ENCODE measurements at regions not wholly inside any gene's neighbourhood (a gene's known extent, or its start where the extent isn't known, plus 50 kb on each side); places are given as distances from the start of the nearest gene placed in this dataset.

DNA sequence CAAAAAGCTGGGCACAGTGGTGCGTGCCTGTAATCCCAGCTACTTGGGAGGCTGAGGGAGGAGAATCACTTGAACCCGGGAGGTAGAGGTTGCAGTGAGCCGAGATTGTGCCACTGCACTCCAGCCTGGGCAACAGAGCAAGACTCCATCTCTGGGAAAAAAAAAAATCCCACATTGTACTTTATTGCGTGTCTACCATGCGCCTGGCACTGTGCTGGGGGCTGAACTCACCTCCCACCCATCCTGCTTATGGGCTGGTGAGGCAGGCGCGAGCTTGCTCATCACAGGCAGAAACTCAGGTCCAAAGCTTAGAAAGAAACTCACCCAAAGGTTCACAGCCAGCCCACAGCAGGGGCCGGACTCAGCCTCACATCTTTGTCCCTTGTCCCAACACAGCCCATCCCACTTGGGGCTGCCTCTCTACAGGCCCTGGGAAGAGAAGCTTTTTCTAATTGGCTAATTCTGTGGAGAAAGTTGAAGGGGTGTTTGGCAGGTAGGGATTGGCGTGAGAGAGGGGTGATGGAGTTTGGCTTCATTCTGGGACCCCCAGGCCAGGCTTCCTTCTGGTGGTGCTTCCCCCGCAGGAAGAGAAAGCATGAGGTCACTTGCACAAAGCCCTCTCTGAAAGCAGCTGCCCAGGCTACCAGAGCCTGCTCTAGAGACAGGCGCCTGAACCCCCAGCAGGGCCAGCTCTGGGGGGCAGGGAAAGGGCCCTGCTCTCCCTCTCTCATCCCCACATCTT, 122.6 kb upstream of the SMAD3 start:
- H3K4me1 ChIP-seq (ENCODE audit: control insufficient read depth, insufficient read depth, low read length) = peaks cover 4% of the 10 kb centered on the region; the same call in 1 of the 2 replicates
- no peak overlapping the region for H3K4me3 ChIP-seq (ENCODE audit: insufficient read depth, low read depth, low read length)
- no peak overlapping the region for H2BK20ac ChIP-seq (ENCODE audit: low read depth, low read length)
- H3K18ac ChIP-seq (ENCODE audit: low read depth, low read length) = no peak overlapping the region
- no peak overlapping the region for H4K8ac ChIP-seq (ENCODE audit: low read depth in 2 of 2, low read length in 2 of 2)
- no peak overlapping the region for H4K5ac ChIP-seq (ENCODE audit: low read depth, low read length)
- H2AFZ ChIP-seq (replicated peaks; ENCODE audit: low read length, poor library complexity) = no peak overlapping the region
- no peaks in the 10 kb centered on the region for H3K27me3 ChIP-seq (ENCODE audit: control insufficient read depth, insufficient read depth, low read length)
- no peak overlapping the region for H3K56ac ChIP-seq (ENCODE audit: extremely low read depth, insufficient read depth, low read length)
- H2AK9ac ChIP-seq (replicated peaks; ENCODE audit: low read depth, low read length, poor library complexity) = no peak overlapping the region
- H3K4me2 ChIP-seq (ENCODE audit: low read depth, low read length) = no peak overlapping the region
- no peaks in the 10 kb centered on the region for H4K20me1 ChIP-seq (ENCODE audit: insufficient read depth, low read length)
- DNase-seq (no peak), ATAC-seq (ENCODE audit: low read depth) (no peak)
- no peak overlapping the region for H3K23ac ChIP-seq (ENCODE audit: low read depth, low read length)
- in situ Hi-C loops (cut with MboI; ENCODE audit: low sequenced_read_pairs) (loop anchor here (5.0 to 10.0 kb wide), 2 partner anchors 252 to 894 kb away; no protein-coding TSS in a partner anchor), intact Hi-C loops (cut with micrococcal nuclease) (loop anchor here (10.0 kb wide), 1 partner anchor 202 kb away; no protein-coding TSS in a partner anchor), dilution Hi-C loops (cut with HindIII; ENCODE audit: low sequenced_read_pairs, unreplicated experiment) (no loop called here)
- 97% methylated on average over 5 of the region's 11 CpGs; no CpG with 5 or more reads in 1 of the 2 experiments for WGBS, 2 experiments (ENCODE audit: extremely low coverage in 2 of 2, insufficient read length in 1 of 2)
- H3K14ac ChIP-seq (replicated peaks; ENCODE audit: low read depth, low read length) = no peak overlapping the region
- no TSS peak for BruUV-seq (replicated peaks)
- no peak overlapping the region for H3K27ac ChIP-seq (ENCODE audit: insufficient read depth, low read length)
- no peak overlapping the region for H2BK15ac ChIP-seq (ENCODE audit: low read depth, low read length)
- no peak overlapping the region for H2BK120ac ChIP-seq (ENCODE audit: low read depth, low read length)
- CTCF ChIA-PET = no interaction called here
- H3K4ac ChIP-seq (ENCODE audit: low read depth, low read length) = no peak overlapping the region
- H3K9ac ChIP-seq (ENCODE audit: low read depth, low read length) = no peak overlapping the region
- 0 out of 2 replicates have a peak overlapping the region, but pooled peaks have one; percentile 13 for H2AK5ac ChIP-seq (ENCODE audit: low read depth, low read length)
- H3K9me3 ChIP-seq (ENCODE audit: control insufficient read depth, insufficient read depth, low read length) = no peaks in the 10 kb centered on the region
- no peak overlapping the region for H4K91ac ChIP-seq (ENCODE audit: insufficient read depth, low read depth, low read length)
- H2BK5ac ChIP-seq (ENCODE audit: low read depth, low read length, poor library complexity, severe bottlenecking) = no peak overlapping the region
- H3K9me1 ChIP-seq (ENCODE audit: insufficient read depth, low read length) = peaks cover 7% of the 10 kb centered on the region; the same call in 1 of the 2 replicates
- peaks cover 3 to 7% of the 10 kb centered on the region in 2 experiments; a peak in 2 of 4 replicates for H3K79me1 ChIP-seq (ENCODE audit: low read depth in 1 of 2, low read length in 2 of 2)
- H3K36me3 ChIP-seq (ENCODE audit: control insufficient read depth, insufficient read depth, low read length) = no peaks in the 10 kb centered on the region
- POLR2A ChIA-PET (ENCODE audit: unreplicated experiment) = no interaction called here
- TF ChIP-seq POLR2A (IDR thresholded peaks at IDR 0.05; ENCODE audit: low read depth, low read length) (no peak), BHLHE40 (IDR thresholded peaks at IDR 0.05; ENCODE audit: low read depth, low read length) (no peak), CHD1 (IDR thresholded peaks at IDR 0.05; ENCODE audit: low read depth, low read length) (no peak), MAZ (IDR thresholded peaks at IDR 0.05; ENCODE audit: borderline replicate concordance, low read depth, low read length) (no peak), RAD21 (IDR thresholded peaks at IDR 0.05; ENCODE audit: low read length) (no peak), MXI1 (IDR thresholded peaks at IDR 0.05; ENCODE audit: borderline replicate concordance, low read depth, low read length) (no peak), CEBPB (IDR thresholded peaks at IDR 0.05; ENCODE audit: low read depth, low read length) (no peak), NFE2L2 (IDR thresholded peaks at IDR 0.05; ENCODE audit: low read depth, low read length) (no peak), RCOR1 (IDR thresholded peaks at IDR 0.05; ENCODE audit: insufficient replicate concordance, low read length) (no peak), MAFK (IDR thresholded peaks at IDR 0.05; ENCODE audit: low read depth, low read length) (no peak), FOS (IDR thresholded peaks at IDR 0.05; ENCODE audit: low read depth, low read length) (no peak), RFX5 (IDR thresholded peaks at IDR 0.05; ENCODE audit: low read depth, low read length) (no peak)
- TF ChIP-seq, protein P1, sequence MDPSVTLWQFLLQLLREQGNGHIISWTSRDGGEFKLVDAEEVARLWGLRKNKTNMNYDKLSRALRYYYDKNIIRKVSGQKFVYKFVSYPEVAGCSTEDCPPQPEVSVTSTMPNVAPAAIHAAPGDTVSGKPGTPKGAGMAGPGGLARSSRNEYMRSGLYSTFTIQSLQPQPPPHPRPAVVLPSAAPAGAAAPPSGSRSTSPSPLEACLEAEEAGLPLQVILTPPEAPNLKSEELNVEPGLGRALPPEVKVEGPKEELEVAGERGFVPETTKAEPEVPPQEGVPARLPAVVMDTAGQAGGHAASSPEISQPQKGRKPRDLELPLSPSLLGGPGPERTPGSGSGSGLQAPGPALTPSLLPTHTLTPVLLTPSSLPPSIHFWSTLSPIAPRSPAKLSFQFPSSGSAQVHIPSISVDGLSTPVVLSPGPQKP (IDR thresholded peaks at IDR 0.05; ENCODE audit: borderline replicate concordance, low read depth, low read length) = no peak
- TF ChIP-seq, protein P2, sequence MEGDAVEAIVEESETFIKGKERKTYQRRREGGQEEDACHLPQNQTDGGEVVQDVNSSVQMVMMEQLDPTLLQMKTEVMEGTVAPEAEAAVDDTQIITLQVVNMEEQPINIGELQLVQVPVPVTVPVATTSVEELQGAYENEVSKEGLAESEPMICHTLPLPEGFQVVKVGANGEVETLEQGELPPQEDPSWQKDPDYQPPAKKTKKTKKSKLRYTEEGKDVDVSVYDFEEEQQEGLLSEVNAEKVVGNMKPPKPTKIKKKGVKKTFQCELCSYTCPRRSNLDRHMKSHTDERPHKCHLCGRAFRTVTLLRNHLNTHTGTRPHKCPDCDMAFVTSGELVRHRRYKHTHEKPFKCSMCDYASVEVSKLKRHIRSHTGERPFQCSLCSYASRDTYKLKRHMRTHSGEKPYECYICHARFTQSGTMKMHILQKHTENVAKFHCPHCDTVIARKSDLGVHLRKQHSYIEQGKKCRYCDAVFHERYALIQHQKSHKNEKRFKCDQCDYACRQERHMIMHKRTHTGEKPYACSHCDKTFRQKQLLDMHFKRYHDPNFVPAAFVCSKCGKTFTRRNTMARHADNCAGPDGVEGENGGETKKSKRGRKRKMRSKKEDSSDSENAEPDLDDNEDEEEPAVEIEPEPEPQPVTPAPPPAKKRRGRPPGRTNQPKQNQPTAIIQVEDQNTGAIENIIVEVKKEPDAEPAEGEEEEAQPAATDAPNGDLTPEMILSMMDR (conservative IDR thresholded peaks at IDR 0.05; ENCODE audit: low read depth, low read length) = no peak
- TF ChIP-seq, protein P3, sequence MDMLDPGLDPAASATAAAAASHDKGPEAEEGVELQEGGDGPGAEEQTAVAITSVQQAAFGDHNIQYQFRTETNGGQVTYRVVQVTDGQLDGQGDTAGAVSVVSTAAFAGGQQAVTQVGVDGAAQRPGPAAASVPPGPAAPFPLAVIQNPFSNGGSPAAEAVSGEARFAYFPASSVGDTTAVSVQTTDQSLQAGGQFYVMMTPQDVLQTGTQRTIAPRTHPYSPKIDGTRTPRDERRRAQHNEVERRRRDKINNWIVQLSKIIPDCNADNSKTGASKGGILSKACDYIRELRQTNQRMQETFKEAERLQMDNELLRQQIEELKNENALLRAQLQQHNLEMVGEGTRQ (IDR thresholded peaks at IDR 0.05; ENCODE audit: low read depth, low read length) = no peak
